ENCODE measurements at regions not wholly inside any gene's neighbourhood (a gene's known extent, or its start where the extent isn't known, plus 50 kb on each side); places are given as distances from the start of the nearest gene placed in this dataset.

DNA sequence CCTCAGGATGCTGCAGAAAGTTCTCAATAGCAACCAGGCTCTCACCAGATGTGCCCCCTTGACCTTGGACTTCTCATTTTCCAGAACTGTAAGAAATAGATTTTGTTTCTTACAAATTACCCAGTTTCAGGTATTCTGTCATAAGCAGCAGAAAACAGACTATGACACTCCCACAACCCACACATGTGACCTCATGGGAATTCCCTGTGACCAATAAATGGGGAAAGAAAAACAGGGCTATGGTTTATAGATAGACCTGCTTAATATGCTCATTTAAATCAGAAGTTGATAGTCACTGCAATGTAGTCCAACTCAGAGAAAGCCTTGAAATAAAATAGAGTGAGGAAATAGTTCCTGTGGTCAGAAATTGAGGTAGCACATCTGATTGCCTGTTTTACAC lies 380.9 kb upstream of the PTBP2 start:
- no peak for DNase-seq

DNA sequence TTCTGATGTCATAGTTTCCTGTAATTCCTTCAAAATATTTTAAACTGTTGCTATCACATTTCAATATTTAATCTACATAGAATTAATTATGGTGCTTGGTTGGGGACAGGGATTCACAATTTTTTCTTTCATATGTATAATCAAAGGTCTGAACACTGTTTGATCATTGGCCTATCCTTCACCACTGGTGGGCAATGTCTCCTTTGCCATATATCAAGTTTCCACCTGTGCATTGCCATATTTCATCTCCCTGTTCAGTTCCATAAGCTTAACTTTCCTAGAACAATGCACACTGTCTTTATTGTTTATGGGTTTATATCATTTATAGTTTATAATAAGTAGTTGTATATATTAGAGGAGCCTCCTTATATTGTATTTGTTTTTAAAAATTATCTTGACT lies 374.9 kb upstream of the PTBP2 start:
- DNase-seq = no peak

DNA sequence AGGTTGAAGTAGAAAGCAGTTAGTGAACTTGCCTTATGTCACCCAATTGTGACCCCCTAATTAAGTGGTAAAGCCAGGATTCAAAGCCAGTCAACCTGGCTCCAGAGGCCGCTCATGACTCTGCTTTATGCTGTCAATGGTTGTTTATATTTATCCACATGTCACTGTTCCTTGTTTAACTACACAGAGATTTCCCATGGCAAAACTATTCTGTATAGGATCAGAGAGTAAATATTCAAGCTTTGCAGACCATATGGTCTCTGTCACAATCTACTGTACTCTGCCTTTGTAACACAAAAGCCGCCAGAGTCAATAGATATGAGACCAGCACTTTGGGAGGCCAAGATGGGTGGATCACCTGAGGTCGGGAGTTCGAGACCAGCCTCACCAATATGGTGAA lies 371.7 kb upstream of the PTBP2 start:
- DNase-seq = no peak

DNA sequence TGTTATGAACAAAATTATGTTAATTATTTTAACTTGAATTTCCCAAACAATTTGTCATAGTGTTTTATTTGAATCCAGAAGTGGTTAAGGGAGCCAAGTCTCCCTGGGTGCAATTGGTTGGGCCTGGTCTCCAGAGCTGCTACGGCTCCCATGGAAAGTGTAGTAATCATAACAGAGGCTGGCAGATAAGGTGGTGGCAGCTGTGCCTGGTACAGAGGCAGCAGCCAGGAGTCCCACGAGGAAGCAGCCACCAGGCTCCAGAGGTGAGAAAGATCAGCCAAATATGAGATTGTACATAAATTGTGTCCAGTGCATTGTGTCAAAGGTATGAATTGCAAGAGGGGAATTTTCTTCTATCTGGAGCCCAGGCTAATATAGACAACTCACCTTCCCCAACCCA lies 368.9 kb upstream of the PTBP2 start:
- DNase-seq = no peak

DNA sequence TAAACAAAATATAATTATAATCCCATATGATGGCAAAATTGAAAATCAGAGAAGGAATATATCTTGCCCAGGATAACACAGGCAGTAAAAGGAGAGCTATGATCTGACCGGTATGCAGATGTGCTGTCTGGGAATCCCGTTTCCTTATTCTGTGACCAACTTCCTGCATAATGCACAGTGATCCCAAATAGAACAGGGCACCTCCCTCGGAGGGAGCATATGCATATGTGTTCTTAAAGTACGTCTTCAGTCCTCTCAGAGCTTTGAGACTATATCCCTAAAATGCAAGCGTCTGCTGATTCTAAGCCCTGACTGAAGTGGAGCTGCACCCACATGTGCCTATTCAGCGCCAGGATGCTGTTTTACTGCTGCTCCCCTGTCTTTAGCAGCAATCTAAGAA lies 366.1 kb upstream of the PTBP2 start:
- no peak for DNase-seq

DNA sequence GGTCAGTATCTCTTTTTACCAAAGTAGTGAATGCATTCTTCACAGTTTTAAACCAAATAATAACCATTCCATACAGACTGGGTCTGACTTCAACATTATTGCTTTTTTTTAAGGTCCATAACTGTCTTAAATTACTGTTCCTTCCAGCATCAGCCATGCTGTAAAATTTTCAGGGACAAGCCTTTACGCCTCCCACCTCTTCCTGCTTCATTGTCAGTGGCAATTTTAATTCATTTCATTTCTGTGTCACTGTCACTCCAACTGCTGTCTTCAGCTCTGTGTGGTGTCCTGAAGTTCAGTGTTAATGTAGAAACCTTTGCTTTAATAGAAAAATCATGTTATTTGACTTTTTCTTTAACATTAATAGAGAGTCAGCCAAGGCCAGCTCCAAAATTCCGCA lies 365.6 kb upstream of the PTBP2 start:
- no peak for DNase-seq

DNA sequence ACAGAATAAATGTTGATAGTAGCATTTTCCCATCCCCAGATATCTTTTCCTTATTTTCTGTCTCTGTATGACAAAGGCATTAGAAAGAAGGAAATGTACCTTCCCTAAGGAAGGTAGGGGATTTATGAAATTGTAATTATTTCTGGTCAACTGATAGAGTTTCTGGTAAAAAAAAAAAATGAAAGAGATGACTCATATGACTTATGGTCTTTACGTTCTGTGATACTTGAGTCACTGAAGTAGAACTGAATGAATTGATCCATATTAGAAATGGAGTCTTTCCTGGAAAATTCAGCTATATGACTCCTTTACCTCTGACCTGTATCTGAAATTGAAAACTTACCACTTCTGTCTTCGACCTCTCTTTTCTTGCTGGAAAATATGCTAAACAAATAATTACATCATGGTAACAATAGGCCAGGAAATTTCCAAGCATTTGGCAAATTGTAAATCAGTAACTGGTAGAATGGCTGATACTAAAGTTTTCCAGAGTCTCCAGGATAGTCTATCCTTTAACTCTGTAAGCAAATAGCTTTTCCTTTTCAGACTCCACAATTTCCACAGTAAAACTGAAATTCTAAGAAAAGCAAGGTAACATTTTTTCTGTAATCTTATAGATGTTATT lies 364.3 kb upstream of the PTBP2 start:
- DNase-seq = no peak

DNA sequence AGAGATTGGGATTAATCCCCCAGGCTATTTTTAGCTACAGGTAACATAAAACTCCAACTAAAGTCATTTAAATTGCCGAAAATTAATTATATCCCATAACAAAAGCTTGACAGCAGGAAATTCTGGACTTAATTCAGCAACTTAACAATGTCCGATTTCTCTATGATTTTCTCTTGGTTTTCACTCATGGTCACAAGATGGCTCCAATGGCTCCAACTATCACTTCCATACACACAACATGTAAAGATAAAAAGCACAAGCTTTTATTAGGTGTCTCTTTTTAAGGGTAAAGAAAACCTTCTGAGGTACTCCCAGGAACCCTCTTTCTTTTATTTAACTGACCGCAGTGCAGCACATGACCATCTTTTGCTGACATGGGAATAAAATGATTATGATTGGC lies 363.5 kb upstream of the PTBP2 start:
- DNase-seq = no peak

DNA sequence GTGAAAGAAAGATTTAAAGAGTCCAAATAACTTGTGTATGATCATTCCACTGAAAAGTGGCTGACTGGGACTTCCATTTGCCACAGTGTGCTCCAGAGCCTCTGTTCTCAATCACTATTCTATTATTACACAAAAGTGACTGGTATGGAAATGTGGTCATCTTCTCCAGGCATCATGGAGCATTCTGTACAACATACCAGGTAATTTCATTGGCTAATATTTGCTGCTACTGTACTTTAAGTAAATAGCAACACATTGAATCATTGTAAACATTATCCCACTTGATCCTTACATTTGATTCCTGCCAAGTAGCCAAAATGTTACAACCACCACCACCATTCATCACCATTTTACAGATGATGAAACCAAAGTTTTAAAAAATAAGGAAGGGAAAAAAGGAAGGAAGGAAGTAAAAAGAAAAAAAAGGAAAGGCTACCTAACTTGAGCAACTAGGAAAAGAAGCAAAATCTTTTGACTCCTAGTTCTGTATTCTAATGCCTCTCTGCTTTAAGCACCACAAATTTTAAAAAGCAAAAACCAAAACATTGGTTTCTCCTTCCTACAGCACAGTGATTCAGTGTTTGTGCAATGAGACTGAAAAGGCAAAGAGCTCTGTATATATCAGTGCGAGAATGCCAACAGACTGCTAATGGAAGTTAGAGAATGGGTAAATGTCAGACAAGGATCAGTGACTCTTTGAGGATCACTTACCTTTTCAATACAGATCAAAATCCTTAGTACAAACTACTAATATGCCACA lies 361.4 kb upstream of the PTBP2 start:
- DNase-seq = no peak

DNA sequence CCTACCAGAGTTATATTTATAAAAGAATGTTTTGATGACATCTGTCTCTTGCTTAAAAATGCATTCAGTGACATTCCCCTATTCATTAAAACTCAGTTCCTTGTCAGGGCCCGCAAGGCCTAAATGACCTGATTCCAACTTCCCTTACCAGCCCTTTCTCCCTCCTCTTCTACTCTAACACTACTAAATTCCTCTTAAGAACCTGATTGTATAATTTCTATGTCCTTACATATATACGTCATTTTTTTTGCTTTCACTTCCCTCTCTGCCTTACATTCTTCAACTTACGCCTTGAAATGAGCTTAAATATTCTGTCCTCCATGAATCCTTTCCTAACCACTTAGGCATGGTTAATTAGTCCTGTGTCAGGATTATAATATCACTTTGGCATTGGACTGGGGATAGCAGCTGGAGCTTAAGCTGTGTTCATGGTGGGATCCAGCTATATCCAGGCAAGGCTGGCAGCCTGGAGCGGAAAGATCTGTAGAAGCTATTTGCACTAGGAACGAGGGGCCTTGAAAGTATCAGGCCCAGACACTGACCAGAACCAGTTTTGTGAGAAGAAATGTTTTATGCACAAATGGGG lies 360.2 kb upstream of the PTBP2 start:
- no peak for DNase-seq

DNA sequence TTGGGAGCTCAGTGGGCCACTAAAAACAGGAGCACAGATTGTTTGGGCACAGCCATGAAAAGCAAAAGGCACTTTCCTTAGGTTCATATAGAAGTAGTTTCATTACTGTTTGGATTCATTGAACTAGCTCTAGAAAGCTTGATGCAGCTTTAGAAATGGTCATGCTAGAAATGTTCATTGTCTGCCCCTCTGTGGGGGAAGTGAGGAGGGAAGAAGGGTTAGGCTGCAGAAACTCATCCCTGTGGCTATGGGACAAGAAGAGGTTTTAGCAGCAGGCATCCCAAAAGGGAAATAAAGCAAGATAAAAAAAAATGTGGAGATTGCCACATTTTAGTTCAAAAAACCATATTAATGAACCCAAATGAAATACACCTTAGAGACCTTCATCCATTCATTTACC lies 359.6 kb upstream of the PTBP2 start:
- DNase-seq = no peak

DNA sequence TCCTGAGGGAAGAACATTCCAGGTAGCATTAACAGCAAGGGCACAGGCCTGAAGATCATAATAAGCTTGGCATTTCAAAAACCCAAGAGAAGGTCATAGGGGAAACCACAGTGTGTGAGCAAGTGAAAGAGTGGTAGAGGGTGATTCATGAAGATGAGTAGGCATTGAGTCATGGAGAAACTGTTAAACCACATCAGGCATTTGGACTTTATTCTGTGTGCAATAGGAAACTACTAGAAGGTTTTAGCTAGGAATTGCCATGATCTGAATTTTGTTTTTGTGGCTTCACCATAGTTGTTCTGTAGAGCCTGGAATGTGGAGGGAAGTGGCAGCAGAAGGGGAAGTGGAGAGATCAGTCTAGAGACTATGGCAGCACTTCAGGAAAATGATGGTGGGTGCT lies 359.0 kb upstream of the PTBP2 start:
- DNase-seq = no peak

DNA sequence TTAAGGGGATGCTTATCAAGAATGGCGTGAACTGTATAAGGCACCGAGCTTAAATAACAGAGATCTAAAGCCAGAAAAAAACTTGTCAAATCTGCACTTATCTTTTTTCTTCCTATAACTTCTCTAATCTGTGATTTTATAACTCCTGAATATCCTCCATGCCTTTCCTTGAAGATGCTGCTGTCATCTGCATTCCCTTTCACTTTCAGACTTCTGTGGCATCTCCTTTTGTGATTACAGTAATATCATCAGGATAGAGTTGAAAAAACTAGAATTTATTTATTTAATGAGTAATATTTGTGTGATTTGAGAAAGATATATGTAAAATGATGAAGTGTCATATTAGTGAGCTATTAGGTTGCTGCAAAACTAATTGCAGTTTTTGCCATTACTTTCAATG lies 357.8 kb upstream of the PTBP2 start:
- DNase-seq = no peak

DNA sequence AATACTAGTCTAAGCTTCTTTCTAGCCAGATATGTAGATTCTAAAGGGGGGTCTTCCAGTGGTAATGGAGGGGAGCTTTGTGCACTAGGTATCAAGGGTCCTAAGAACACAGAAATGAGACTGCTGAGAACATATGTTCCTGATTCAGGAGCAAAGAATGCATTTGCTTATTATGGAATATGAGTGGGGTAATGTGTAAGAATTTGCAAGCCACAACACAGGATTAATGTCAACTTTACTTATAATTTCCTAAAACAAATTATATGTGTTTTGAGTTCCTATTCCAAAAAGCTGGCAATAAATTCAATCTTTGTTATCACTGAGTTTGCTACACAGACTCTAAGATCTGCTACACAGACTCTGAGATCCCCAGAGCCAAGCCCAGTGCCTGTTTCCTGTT lies 357.0 kb upstream of the PTBP2 start:
- DNase-seq = no peak

DNA sequence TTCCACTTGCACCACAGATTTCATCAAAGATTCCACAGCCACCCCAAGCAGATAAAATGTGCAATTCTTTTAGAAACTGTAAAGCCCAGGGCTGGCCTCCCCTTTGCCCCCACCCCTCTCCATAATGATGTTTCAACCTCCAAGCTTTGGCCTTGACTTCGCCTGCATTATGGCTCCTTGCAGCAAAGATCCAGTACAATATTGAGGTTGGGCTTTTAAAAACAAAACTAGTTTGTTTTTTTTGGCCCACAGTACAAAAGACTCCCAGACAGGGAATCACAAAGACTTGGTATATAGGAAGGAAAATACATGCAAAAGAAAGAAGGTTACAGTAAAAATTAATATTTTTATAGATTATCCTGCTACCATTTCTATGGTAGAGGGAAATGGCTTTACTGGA lies 356.5 kb upstream of the PTBP2 start:
- DNase-seq = no peak

DNA sequence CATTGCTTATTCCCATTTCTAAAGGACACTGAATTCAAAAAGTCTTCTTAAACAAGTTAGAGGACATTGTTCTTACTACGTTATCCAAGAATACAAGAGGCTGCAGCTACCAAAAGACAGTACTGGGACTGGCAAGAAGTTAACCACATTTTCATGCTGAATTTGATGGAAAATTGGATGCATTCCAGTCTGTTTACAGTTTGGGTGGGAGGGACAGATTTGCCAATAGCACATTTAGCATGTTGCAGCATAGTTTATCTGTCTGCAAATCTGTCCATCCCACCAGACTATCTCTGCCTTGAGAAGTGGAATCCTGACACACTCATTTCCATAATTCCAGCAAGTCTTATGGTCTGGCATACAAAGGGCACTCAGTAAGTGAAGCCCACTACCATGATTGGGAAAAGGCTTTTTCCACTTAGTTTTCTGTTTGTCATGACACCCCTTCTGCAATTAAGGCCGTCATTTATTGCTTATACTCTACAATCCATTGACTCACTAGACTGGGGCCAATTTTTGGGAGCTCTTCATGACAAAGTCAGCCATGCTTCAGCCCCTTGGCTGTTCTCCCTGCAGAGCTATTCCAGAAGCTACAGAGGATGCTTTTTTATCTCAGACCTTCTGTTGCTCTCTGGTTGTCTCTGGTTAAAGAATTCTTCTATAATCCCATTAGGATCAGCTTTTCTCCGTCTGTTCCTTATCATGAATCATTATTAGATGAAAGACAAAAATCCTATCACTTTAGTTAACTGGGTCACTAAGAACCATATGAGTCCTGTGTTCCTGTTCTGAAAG lies 355.8 kb upstream of the PTBP2 start:
- no peak for DNase-seq

DNA sequence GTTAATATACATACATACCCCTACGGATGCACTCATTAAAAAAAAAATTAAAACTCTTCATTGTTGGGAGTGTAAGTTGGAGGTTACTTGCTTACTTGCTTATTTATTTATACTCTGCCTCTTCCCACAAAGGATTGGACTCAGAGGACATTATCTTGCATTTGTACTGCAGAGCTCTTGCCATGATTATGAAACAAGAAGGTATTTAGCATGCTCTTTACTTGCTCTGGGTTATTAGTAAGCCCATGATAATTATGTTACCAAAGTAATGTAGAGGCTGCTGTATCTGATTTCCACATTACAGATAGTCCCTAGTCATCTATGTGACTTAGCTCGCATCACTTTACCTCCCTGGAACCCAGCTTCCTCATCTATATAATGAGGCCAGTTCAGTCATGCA lies 355.1 kb upstream of the PTBP2 start:
- DNase-seq = no peak

DNA sequence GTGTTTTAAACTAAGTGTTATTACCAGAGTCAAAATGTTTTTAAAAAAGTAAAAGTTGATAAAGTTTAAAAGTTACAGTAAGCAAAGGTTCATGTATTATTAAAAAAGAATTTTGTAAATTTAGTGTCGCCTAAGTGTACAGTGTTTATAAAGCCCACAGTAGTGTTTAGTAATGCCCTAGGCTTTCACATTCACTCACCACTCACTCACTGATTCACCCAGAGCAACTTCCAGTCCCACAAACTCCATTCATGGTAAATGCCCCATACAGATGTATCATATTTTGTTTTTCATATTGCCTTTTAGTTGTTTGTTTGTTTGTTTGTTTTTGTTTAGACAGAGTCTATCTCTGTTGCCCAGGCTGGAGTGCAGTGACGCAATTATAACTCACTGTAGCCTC lies 353.8 kb upstream of the PTBP2 start:
- no peak for DNase-seq

DNA sequence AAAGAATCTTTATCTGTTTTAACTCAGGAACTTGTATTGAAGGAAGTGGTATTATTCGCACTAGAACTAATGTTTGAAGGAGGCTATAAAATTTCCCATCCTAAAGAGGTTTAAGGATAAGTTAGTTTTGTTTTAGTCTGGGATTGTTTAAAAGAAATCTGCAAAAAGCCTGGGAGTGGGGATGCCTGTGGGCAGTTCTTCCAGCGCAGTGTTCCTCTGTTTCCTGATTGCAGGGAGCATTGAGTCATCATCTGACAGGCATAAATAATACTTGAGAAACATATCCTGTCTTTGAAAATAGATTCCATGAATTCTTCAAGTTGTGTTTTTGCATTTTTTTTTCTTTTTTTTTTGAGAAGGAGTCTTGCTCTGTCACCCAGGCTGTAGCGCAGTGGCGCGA lies 350.8 kb upstream of the PTBP2 start:
- no peak for DNase-seq

DNA sequence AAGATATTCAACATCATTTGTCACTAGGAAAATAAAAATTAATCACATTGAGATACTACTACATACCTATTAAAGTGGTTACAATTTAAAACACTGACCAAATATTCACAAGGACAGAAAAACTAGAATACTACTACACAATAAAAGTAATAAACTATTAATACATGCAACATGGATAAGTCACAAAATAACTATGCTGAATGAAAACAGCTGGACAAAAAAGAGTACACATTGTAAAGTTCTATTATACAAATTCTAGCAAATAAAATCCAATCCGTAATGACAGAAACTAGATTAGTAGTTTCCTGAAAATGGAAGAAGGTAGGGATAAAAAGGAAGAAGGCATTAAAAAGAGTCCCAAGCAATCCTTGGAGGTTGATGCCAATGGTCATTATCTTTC lies 348.7 kb upstream of the PTBP2 start:
- no peak for DNase-seq

DNA sequence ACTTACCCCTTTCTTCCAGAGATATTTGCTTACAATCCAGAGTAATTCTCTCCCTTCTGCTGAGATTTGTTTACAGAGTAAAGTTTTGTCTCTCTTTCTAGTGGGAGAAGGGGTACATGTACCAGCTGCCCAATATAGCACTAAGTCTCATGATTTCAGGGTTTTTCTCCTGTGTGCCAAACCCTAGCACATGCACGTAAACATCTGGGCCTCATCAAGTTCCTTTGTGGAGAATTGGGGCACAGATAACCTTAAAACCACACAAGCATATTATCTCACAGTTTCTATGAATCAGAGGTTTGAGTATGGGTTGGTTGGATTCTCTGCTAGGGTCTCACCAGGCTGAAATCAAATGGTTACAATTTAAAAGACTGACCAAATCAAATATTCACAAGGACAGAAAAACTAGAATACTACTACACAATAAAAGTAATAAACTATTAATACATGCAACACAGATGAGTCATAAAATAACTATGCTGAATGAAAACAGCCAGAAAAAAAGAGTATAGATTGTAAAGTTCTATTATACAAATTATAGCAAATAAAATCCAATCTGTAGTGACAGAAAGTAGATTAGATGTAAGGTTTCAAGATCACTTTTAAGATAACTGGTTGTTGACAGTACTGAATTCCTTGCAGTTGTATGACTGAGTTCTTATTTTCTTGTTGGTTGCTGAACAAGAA lies 347.4 kb upstream of the PTBP2 start:
- no peak for DNase-seq

DNA sequence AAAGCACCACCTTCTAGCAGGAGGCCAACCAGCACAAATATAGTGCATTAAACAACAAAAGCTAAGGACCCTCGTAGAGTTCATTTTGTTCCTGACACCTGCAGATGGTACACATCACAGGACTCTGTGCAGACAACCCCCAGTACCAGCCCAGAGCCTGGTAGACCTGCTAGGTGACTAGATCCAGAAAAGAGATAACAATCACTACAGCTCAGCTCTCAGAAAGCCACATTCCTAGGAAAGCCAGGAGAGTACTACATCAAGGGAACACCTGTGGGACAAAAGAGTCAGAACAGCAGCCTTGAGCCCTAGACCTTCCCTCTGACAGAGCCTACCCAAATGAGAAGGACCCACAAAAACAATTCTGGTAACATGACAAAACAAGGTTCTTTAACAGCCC lies 344.7 kb upstream of the PTBP2 start:
- DNase-seq = no peak

DNA sequence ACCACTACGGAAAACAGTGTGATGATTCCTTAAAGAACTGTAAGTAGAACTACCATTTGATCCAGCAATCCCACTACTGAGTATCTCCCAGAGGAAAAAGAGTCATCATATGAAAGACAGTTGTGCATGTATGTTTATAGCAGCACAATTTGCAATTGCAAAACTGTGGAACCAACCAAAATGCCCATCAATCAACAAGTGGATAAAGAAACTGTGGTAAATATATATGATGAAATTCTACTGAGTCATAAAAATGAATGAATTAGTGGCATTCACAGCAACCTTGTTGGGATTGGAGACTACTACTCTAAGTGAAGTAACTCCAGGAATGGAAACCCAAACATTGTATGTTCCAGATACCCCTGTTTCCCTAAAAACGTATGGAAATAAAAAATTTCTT lies 337.0 kb upstream of the PTBP2 start:
- DNase-seq = no peak

Measured in NCI-H2029 treated with DMSO at 0.1 percent for 48 hours (cell line).